SU-DHL-6 (cell line): ENCODE measurements at regions not wholly inside any gene's neighbourhood (a gene's known extent, or its start where the extent isn't known, plus 50 kb on each side); places are given as distances from the start of the nearest gene placed in this dataset.

Source experiments
- H2AFZ ChIP-seq: fragments of 200-600 bp; sonication (generic); 2 replicates; pipeline ENCODE4 v1.6.1; 2014; ENCODE audit warnings: low read depth, mild to moderate bottlenecking, moderate library complexity, mixed read lengths, antibody characterized with exemption, low read length; ENCODE audit not compliant: severe bottlenecking
- H3F3A ChIP-seq: fragments of 200-600 bp; shearing (Covaris generic); 2 replicates; pipeline ENCODE4 v1.6.0; 2016; ENCODE audit warnings: antibody characterized with exemption, mild to moderate bottlenecking; ENCODE audit not compliant: insufficient read depth
- H3K27ac ChIP-seq: fragments of 200-600 bp; sonication (generic); 2 replicates; pipeline ENCODE4 v1.5.1; 2016; ENCODE audit warnings: low read depth, mild to moderate bottlenecking, low read length, moderate library complexity, mixed read lengths
- H3K27me3 ChIP-seq: fragments of 200-600 bp; sonication (generic), shearing (Covaris generic); 2 replicates; pipeline ENCODE4 v1.6.0; 2014; ENCODE audit warnings: mild to moderate bottlenecking, low read length
- H3K36me3 ChIP-seq: fragments of 200-600 bp; sonication (generic); 2 replicates; pipeline ENCODE4 v1.6.1; 2014; ENCODE audit warnings: mild to moderate bottlenecking, low read length, mixed read lengths
- H3K4me2 ChIP-seq: fragments of 300-600, 200-600 bp; shearing (Covaris generic), sonication (generic); 2 replicates; pipeline ENCODE4 v1.6.0; 2014; ENCODE audit warnings: low read length, low read depth, mild to moderate bottlenecking; ENCODE audit not compliant: poor library complexity, severe bottlenecking
- H3K4me3 ChIP-seq: fragments of 200-600 bp; sonication (generic); 2 replicates; pipeline ENCODE4 v1.5.1; 2014; ENCODE audit warnings: antibody characterized with exemption, low read length, mild to moderate bottlenecking, mixed read lengths; ENCODE audit not compliant: insufficient read depth, poor library complexity, severe bottlenecking
- H3K79me2 ChIP-seq: fragments of 200-600 bp; sonication (generic); 2 replicates; pipeline ENCODE4 v1.6.1; 2014; ENCODE audit warnings: mild to moderate bottlenecking, low read length, moderate library complexity; ENCODE audit not compliant: insufficient read depth
- H3K9ac ChIP-seq: fragments of 200-600 bp; sonication (generic); 2 replicates; pipeline ENCODE4 v1.7.0; 2014; ENCODE audit warnings: mild to moderate bottlenecking, low read length
- H3K9me2 ChIP-seq: fragments of 200-600 bp; sonication (generic); replicated peaks from 2 replicates; pipeline ENCODE4 v1.6.1; 2014; ENCODE audit warnings: low read length; ENCODE audit not compliant: insufficient read depth
- H3K9me3 ChIP-seq: fragments of 200-600 bp; sonication (generic); 2 replicates; pipeline ENCODE4 v1.6.1; 2014; ENCODE audit warnings: low read length, mixed read lengths; ENCODE audit not compliant: insufficient read depth
- H4K20me1 ChIP-seq: fragments of 200-600 bp; sonication (generic); 2 replicates; pipeline ENCODE4 v1.6.1; 2014; ENCODE audit warnings: low read depth, mild to moderate bottlenecking, antibody characterized with exemption, low read length, moderate library complexity, mixed read lengths
- CTCF ChIP-seq: fragments of 200-600 bp; sonication (generic); IDR thresholded peaks from one replicate; pipeline ENCODE4 v1.5.1; 2017; ENCODE audit warnings: antibody characterized with exemption, mild to moderate bottlenecking, low read length, moderate library complexity; ENCODE audit not compliant: insufficient read depth, poor library complexity, severe bottlenecking
- EZH2phosphoT487 ChIP-seq: fragments of 200-600 bp; sonication (generic), shearing (Covaris generic); conservative IDR thresholded peaks from 2 replicates; pipeline ENCODE4 v1.6.1; 2018; ENCODE audit warnings: mild to moderate bottlenecking, antibody characterized with exemption, low read length, moderate library complexity, mixed read lengths

GRCh38 chr3:81097889-81098288 is 663.6 kb downstream of the GBE1 start:
- no peak overlapping the region for H3K9ac ChIP-seq

GRCh38 chr3:81095956-81096355 is 665.5 kb downstream of the GBE1 start:
- H3K4me2 ChIP-seq: no peak overlapping the region
- no peaks in the 10 kb centered on the region for H3F3A ChIP-seq
- no peaks in the 10 kb centered on the region for H3K36me3 ChIP-seq
- H3K79me2 ChIP-seq: no peaks in the 10 kb centered on the region
- no peak overlapping the region for H3K9ac ChIP-seq
- H3K9me3 ChIP-seq: no peaks in the 10 kb centered on the region
- H3K9me2 ChIP-seq: no peaks in the 10 kb centered on the region
- H3K27me3 ChIP-seq: no peaks in the 10 kb centered on the region
- H3K27ac ChIP-seq: no peak overlapping the region
- H3K4me3 ChIP-seq: no peak overlapping the region
- TF ChIP-seq CTCF: no peak
- TF ChIP-seq EZH2phosphoT487: no peak
- H2AFZ ChIP-seq: no peak overlapping the region
- no peaks in the 10 kb centered on the region for H4K20me1 ChIP-seq

More at GRCh38 chr3:81097889-81098288, 663.6 kb downstream of the GBE1 start:
- Histone ChIP-seq H4K20me1 (no peaks in the 10 kb centered on the region), H3K9me2 (no peaks in the 10 kb centered on the region), H2AFZ (no peak overlapping the region), H3F3A (no peaks in the 10 kb centered on the region), H3K4me2 (no peak overlapping the region), H3K79me2 (no peaks in the 10 kb centered on the region), H3K27ac (no peak overlapping the region), H3K27me3 (no peaks in the 10 kb centered on the region), H3K9me3 (no peaks in the 10 kb centered on the region), H3K36me3 (no peaks in the 10 kb centered on the region), H3K4me3 (no peak overlapping the region)
- no peak for TF ChIP-seq CTCF
- no peak for TF ChIP-seq EZH2phosphoT487

GRCh38 chr3:81094986-81095385 is 666.5 kb downstream of the GBE1 start:
- Histone ChIP-seq H3K36me3 (no peaks in the 10 kb centered on the region), H3K27me3 (no peaks in the 10 kb centered on the region), H2AFZ (no peak overlapping the region), H3K9me3 (no peaks in the 10 kb centered on the region), H3K4me3 (no peak overlapping the region), H3K27ac (no peak overlapping the region), H3K4me2 (no peak overlapping the region), H3F3A (no peaks in the 10 kb centered on the region), H3K79me2 (no peaks in the 10 kb centered on the region), H4K20me1 (no peaks in the 10 kb centered on the region), H3K9ac (no peak overlapping the region), H3K9me2 (no peaks in the 10 kb centered on the region)
- TF ChIP-seq EZH2phosphoT487: no peak
- TF ChIP-seq CTCF: no peak
